BLaER1 treated with 17β-estradiol and CSF1 and Interleukin-3, amounts not matched to agents 10 nM and 100 nM (cell line): ENCODE measurements at regions not wholly inside any gene's neighbourhood (a gene's known extent, or its start where the extent isn't known, plus 50 kb on each side); places are given as distances from the start of the nearest gene placed in this dataset.

Experiments
- H3K27ac ChIP-seq, 11 experiments: shearing (Covaris generic); formaldehyde crosslinking; 2 replicates each; pipeline ENCODE4 v1.8.1; 2022
- H3K27me3 ChIP-seq, 11 experiments: shearing (Covaris generic); formaldehyde crosslinking; 2 replicates each; pipeline ENCODE4 v1.8.1; 2022
- H3K36me3 ChIP-seq, 11 experiments: shearing (Covaris generic); formaldehyde crosslinking; 2 replicates each; pipeline ENCODE4 v1.8.1; 2022
- H3K4me1 ChIP-seq, 10 experiments: shearing (Covaris generic); formaldehyde crosslinking; 2 replicates each; pipeline ENCODE4 v1.8.1; 2022
- H3K4me2 ChIP-seq, 11 experiments: shearing (Covaris generic); formaldehyde crosslinking; 2 replicates each; pipeline ENCODE4 v1.8.1; 2022
- H3K4me3 ChIP-seq, 10 experiments: shearing (Covaris generic); formaldehyde crosslinking; 2 replicates each; pipeline ENCODE4 v1.8.1; 2022
- H3K9ac ChIP-seq, 11 experiments: shearing (Covaris generic); formaldehyde crosslinking; 2 replicates each; pipeline ENCODE4 v1.8.1; 2022
- H3K9me3 ChIP-seq, 11 experiments: shearing (Covaris generic); formaldehyde crosslinking; replicated peaks in 1 of 11; 2 replicates each; pipeline ENCODE4 v1.8.1; 2022
- H4K20me1 ChIP-seq, 11 experiments: shearing (Covaris generic); formaldehyde crosslinking; 2 replicates each; pipeline ENCODE4 v1.8.1; 2022
- Cebpa-rat ChIP-seq, 11 experiments: shearing (Covaris generic); IDR thresholded peaks; 2 replicates each; pipeline ENCODE4 v1.8.1; 2022

DNA sequence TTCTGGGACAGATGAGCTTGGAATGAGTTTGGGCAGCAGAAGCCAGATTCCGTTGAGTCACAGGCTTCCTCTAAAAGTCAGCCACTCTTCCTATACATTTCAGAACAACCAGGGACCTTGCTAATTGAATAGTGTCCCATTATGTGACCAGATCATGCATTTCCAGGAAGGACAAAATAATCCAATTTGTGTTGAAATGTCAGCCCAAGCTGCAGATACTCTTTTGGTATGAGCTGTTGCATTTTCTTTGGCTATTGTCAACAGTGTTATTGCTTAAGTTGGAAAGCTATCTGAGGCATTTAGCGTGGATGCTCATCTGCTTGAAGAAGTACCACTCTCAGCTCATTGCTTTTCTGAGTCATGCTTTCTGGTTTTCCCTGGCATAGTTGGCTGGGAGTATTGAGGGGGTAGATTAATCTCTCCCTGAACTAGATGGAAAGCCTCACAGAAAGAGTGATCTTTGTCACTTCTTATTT, 223.7 kb upstream of the HABP2 start:
- H4K20me1 ChIP-seq: no peaks in the 10 kb centered on the region
- H3K4me3 ChIP-seq: no peak overlapping the region
- H3K36me3 ChIP-seq: no peaks in the 10 kb centered on the region
- H3K4me1 ChIP-seq: peaks cover 16 to 39% (median 29%) of the 10 kb centered on the region in 10 experiments
- no peak overlapping the region for H3K27ac ChIP-seq
- no peaks in the 10 kb centered on the region for H3K27me3 ChIP-seq
- H3K9ac ChIP-seq: no peak overlapping the region
- H3K9me3 ChIP-seq: peaks cover 0 to 10% (median 7%) of the 10 kb centered on the region in 11 experiments; a peak in 11 of 22 replicates
- no peak overlapping the region for H3K4me2 ChIP-seq
- no peak for TF ChIP-seq Cebpa-rat (IDR thresholded peaks at IDR 0.05)

- Histone ChIP-seq H4K20me1 (no peaks in the 10 kb centered on the region), H3K4me1 (peaks cover 0 to 20% (median 6%) of the 10 kb centered on the region in 10 experiments; a peak in 18 of 20 replicates), H3K4me3 (no peak overlapping the region), H3K27ac (no peak overlapping the region), H3K9me3 (peaks cover 0 to 17% (median 11%) of the 10 kb centered on the region in 11 experiments; a peak in 11 of 22 replicates), H3K36me3 (no peaks in the 10 kb centered on the region), H3K4me2 (peak overlapping the region in 2 of 11 experiments; percentile 1 to 14; a peak in 1 of 22 replicates), H3K27me3 (no peaks in the 10 kb centered on the region), H3K9ac (no peak overlapping the region)
- TF ChIP-seq Cebpa-rat (IDR thresholded peaks at IDR 0.05): no peak
Observed at GRCh38 chr10:113331961-113332360, 220.9 kb upstream of the HABP2 start.

- Histone ChIP-seq H3K4me3 (no peak overlapping the region), H3K36me3 (no peaks in the 10 kb centered on the region), H3K27me3 (no peaks in the 10 kb centered on the region), H3K27ac (no peak overlapping the region), H3K4me2 (no peak overlapping the region), H3K9me3 (peaks cover 0 to 17% (median 11%) of the 10 kb centered on the region in 11 experiments; a peak in 11 of 22 replicates), H4K20me1 (no peaks in the 10 kb centered on the region), H3K4me1 (peaks cover 0 to 13% (median 3%) of the 10 kb centered on the region in 10 experiments; a peak in 5 of 20 replicates), H3K9ac (no peak overlapping the region)
- TF ChIP-seq Cebpa-rat (IDR thresholded peaks at IDR 0.05): no peak
Observed at GRCh38 chr10:113333313-113333712, 219.5 kb upstream of the HABP2 start.

DNA sequence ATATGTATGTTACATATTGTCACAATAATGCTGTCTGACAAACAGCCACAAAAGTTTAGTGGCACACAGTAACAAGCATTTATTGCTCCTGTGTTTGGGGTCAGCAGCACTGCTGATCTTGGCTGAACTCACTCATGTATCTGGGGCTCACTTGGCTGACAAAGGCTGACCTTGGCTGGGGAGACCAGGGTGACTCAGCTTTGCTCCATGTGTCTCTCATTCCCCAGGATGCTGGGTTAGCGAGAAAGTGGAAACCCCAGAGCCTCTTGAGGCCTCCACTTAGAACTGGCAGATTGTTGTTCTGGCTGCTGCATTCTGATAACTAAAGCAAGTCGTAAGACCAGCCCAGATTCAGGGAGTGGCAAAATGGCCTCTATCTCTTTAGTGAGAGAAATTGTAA, 217.3 kb upstream of the HABP2 start:
- Histone ChIP-seq H3K9me3 (peaks cover 0 to 17% (median 11%) of the 10 kb centered on the region in 11 experiments; a peak in 12 of 22 replicates), H3K4me3 (no peak overlapping the region), H3K27me3 (no peaks in the 10 kb centered on the region), H3K9ac (no peak overlapping the region), H3K27ac (no peak overlapping the region), H3K4me2 (no peak overlapping the region), H3K36me3 (no peaks in the 10 kb centered on the region), H4K20me1 (no peaks in the 10 kb centered on the region), H3K4me1 (peaks cover 0 to 8% (median 3%) of the 10 kb centered on the region in 10 experiments; a peak in 5 of 20 replicates)
- no peak for TF ChIP-seq Cebpa-rat (IDR thresholded peaks at IDR 0.05)

GRCh38 chr10:113336549-113337130, 216.2 kb upstream of the HABP2 start:
- no peak for TF ChIP-seq Cebpa-rat (IDR thresholded peaks at IDR 0.05)
- Histone ChIP-seq H3K36me3 (no peaks in the 10 kb centered on the region), H3K4me2 (no peak overlapping the region), H3K9ac (no peak overlapping the region), H3K27me3 (no peaks in the 10 kb centered on the region), H3K9me3 (peaks cover 5 to 22% (median 13%) of the 10 kb centered on the region in 11 experiments; a peak in 17 of 22 replicates), H3K27ac (no peak overlapping the region), H4K20me1 (no peaks in the 10 kb centered on the region), H3K4me3 (no peak overlapping the region), H3K4me1 (peaks cover 0 to 2% (median under 1%) of the 10 kb centered on the region in 10 experiments; a peak in 4 of 20 replicates)

- H3K9ac ChIP-seq: no peak overlapping the region
- peaks cover 7 to 26% (median 15%) of the 10 kb centered on the region in 11 experiments; a peak in 17 of 22 replicates for H3K9me3 ChIP-seq
- no peaks in the 10 kb centered on the region for H3K27me3 ChIP-seq
- H3K36me3 ChIP-seq: no peaks in the 10 kb centered on the region
- TF ChIP-seq Cebpa-rat (IDR thresholded peaks at IDR 0.05): no peak
- no peak overlapping the region for H3K4me2 ChIP-seq
- H4K20me1 ChIP-seq: no peaks in the 10 kb centered on the region
- H3K4me3 ChIP-seq: no peak overlapping the region
- no peak overlapping the region for H3K27ac ChIP-seq
- H3K4me1 ChIP-seq: no peaks in the 10 kb centered on the region
Observed at GRCh38 chr10:113337142-113337541, 215.7 kb upstream of the HABP2 start.

DNA sequence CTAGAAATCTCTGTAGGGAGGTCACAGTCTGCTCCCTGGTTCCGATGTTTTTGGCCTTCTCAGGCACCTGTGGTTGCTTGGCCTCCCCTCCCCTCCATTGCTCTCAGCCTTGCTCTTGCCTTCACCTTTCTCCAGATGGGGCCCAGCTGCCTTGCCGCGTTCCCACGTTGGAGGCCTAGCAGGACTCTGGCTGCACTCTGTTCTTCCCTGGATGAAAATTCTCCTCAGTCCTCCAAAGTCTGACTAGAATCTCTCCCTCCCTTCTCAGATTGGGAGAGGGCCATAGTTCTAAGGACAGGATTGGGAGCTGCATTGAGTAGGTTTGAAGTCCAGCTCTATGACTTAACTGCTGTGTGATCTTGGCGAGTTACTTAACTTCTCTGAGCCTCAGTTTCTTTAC, 213.7 kb upstream of the HABP2 start:
- Histone ChIP-seq H3K4me2 (no peak overlapping the region), H4K20me1 (no peaks in the 10 kb centered on the region), H3K36me3 (no peaks in the 10 kb centered on the region), H3K27me3 (no peaks in the 10 kb centered on the region), H3K4me3 (no peak overlapping the region), H3K9ac (no peak overlapping the region), H3K9me3 (peaks cover 3 to 20% (median 8%) of the 10 kb centered on the region in 11 experiments; a peak in 17 of 22 replicates), H3K4me1 (no peaks in the 10 kb centered on the region), H3K27ac (no peak overlapping the region)
- TF ChIP-seq Cebpa-rat (IDR thresholded peaks at IDR 0.05): no peak

GRCh38 chr10:113340282-113340681, 212.6 kb upstream of the HABP2 start:
- Histone ChIP-seq H3K36me3 (no peaks in the 10 kb centered on the region), H3K27me3 (no peaks in the 10 kb centered on the region), H3K9ac (no peak overlapping the region), H3K27ac (no peak overlapping the region), H3K4me2 (no peak overlapping the region), H4K20me1 (no peaks in the 10 kb centered on the region), H3K4me1 (no peaks in the 10 kb centered on the region), H3K4me3 (no peak overlapping the region), H3K9me3 (peaks cover 0 to 20% (median 5%) of the 10 kb centered on the region in 11 experiments; a peak in 7 of 22 replicates)
- no peak for TF ChIP-seq Cebpa-rat (IDR thresholded peaks at IDR 0.05)

DNA sequence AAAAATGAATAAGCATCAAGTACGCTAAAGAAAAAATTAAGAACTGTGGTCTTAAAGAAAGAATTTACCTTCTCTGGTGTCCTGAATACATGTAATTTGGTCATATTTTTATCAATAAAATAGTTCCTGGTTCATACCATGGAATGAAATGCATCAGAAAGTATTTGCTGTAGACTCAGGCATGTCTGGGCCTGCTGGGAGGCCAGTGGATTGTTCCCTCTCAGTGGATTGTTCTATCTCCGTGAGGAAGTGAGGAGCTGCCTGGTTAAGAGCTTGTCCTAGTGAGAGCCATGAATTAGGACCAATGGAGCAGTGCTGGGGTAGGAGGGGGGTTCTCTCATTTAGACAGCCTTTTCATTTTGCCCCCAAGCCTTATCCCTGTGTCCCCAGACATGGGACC, 211.7 kb upstream of the HABP2 start:
- Histone ChIP-seq H4K20me1 (no peaks in the 10 kb centered on the region), H3K9ac (no peak overlapping the region), H3K4me1 (no peaks in the 10 kb centered on the region), H3K36me3 (no peaks in the 10 kb centered on the region), H3K27ac (no peak overlapping the region), H3K9me3 (peaks cover 0 to 20% (median 5%) of the 10 kb centered on the region in 11 experiments; a peak in 7 of 22 replicates), H3K27me3 (no peaks in the 10 kb centered on the region), H3K4me2 (no peak overlapping the region), H3K4me3 (no peak overlapping the region)
- TF ChIP-seq Cebpa-rat (IDR thresholded peaks at IDR 0.05): no peak
